ENCODE measurements at regions not wholly inside any gene's neighbourhood (a gene's known extent, or its start where the extent isn't known, plus 50 kb on each side); places are given as distances from the start of the nearest gene placed in this dataset.
"Not testable (repeated sequence)": the region's sequence is repeated elsewhere in the genome, so short reads cannot be mapped to it uniquely, and the experiment has no call there.

DNA sequence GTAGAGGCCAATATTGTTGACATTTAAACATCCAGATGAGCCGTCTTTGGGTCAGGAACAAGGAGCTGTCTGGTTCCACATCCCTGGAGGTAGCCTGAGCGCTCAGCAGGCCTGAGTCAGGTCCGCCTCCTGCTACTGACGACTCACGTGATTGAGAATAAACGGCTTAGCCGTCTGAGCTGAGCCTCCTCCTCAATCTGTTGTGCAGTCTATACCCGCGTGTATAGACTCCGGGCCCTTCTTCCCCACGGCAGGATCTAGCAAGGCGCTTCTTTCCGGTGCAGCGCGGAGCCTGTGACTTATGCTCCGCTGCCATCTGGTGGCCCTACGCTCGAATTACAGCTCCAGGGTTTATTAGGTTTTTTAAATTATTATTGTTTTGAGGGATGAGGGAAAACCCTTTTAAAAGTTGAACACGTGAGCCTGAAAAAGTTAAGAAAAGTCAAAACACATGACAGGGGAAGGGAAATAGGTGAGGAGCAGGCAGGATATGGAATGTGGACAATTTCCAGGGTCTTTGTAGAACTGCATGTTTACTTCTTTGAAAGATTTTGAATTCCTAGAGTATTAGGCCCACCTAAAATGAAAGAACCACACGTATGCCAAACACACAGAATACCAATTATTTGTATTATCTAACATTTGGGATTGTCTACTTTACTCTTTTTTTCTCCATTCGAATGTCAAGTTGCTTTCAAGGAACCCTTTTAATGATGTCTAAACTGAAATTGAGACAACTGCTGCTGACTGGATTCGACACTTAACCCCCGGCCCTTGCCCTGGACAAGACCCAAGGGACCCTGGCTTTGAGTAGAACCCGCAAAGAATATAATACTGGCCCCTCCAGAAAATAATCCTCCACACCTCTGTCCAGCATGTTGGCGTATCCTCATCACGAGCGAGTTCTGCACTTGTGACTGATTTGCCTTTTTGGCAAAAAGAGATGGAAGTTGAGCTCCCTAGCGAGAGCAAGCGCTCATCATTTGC is 112.4 kb upstream of the ZNF236 start:
- no peak for TF ChIP-seq ZNF274 (IDR thresholded peaks at IDR 0.05; ENCODE audit: low read depth, low read length)
- no peak overlapping the region for H3K4me3 ChIP-seq (ENCODE audit: low read length)

DNA sequence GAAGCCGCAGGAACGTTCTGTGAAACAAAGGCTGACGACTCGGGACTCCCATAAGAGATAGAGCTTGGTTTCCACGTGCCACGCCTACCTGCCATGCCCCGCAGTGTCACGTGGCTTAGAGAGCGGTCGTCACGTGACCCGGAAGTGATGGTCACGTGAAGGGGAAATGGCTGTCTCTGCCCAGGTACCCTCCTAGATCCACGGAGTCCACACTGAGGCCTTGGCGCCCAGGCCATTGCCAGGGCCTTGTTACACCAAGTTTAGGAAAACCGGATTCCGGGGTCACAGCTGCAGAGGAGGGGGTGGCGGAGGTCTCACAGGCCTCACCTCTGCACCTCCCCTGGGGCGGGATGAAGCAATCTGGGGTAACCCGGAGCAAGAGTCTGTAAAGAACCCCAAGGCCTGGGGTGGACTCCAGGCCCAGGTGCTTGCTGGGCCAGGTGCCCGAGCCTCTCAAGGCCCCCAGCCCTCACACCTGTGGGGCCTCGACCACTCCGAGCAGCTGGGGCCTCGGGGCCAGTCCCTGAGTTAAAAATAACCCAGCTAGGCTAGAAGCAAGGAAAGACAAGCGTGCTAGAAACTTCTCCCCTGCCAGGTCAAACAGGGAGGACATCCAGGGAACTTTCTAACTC is 113.5 kb upstream of the ZNF236 start:
- TF ChIP-seq ZNF274 (IDR thresholded peaks at IDR 0.05; ENCODE audit: low read depth, low read length), result no peak
- no peak overlapping the region for H3K4me3 ChIP-seq (ENCODE audit: low read length)

DNA sequence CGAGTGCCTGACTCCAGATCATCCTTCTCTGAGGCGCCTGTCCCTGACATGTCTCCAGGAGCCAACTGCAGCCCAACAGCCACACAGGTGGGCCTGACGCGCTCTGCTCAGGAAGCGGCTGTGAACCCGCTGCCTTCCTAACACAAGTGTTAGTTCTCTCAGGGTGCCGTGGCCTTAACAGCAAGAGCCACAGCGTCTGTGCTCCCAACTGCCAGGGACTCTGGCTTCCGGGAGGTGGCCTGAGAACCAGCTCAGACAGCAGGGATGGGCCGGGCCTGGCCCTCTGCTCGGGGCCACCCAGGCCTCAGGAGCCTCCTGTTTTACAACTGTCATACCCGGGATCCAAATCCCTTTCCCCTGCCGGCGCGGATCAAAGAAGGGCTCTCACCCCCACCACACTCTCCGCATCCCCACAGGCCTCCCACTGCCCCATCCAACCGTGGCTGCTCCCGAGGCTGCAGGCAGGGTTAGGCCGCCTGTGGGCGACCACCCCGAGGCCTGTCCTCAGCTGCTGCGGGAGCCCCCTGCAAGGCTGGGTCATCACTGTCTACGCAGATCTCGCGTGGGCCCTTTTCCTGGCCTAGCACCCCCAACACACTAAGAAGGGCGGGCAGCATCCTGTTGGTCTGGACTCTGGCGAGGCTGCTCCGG is 114.2 kb upstream of the ZNF236 start:
- TF ChIP-seq ZNF274 (IDR thresholded peaks at IDR 0.05; ENCODE audit: low read depth, low read length), result no peak
- no peak overlapping the region for H3K4me3 ChIP-seq (ENCODE audit: low read length)

DNA sequence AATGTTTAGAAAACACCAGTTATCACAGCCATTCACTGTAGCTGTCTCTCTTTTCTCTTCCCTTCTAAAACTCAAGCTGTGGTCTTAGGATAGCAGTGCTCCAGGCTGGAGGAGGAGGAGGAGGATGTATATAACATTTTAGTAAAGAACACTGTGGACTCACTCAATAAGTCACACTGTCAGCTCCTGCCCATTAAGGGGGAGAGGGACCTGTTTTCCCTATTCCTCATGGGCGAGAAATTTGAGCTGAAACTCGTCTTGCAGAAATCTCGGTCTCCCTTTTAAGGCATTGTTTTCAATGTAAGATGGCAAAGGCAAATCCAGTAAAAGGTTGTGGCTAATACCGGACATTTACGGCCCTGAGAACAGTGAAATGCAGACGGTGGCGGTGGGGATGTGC is 114.8 kb upstream of the ZNF236 start:
- no peak for TF ChIP-seq ZNF274 (IDR thresholded peaks at IDR 0.05; ENCODE audit: low read depth, low read length)

DNA sequence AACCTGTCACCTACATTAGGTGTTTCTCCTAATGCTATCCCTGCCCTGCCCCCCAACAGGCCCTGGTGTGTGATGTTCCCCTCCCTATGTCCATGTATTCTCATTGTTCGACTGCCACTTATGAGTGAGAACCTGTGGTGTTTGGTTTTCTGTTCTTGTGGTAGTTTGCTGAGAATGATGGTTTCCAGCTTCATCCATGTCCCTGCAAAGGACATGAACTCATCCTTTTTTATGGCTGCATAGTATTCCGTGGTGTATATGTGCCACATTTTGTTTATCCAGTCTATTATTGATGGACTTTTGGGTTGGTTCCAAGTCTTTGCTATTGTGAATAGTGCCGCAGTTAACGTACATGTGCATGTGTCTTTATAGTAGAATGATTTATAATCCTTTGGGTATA is 117.8 kb upstream of the ZNF236 start:
- H3K4me3 ChIP-seq (ENCODE audit: low read length), result not testable (repeated sequence)

More for the DNA sequence above, 114.8 kb upstream of the ZNF236 start:
- no peak overlapping the region for H3K4me3 ChIP-seq (ENCODE audit: low read length)

DNA sequence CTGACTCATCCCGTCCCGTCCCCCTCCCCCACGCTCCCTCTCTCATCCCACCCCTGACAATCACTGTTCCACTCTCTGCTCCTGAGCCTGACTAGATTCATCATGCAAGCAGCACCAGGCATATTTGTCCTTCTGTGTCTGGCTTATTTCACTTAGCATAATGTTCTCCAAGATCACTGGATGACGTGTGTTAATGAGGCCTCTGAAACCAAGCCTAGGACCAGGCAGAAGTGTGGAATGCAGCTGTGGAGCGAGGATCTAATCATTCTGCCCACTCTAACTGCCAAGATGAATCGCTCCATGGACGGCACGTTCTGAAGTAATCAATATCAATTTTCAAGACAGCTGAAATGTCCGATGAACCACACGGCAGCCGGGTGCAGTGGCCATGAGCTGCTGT is 122.4 kb upstream of the ZNF236 start:
- no peak for TF ChIP-seq ZNF274 (IDR thresholded peaks at IDR 0.05; ENCODE audit: low read depth, low read length)
- no peak overlapping the region for H3K4me3 ChIP-seq (ENCODE audit: low read length)

DNA sequence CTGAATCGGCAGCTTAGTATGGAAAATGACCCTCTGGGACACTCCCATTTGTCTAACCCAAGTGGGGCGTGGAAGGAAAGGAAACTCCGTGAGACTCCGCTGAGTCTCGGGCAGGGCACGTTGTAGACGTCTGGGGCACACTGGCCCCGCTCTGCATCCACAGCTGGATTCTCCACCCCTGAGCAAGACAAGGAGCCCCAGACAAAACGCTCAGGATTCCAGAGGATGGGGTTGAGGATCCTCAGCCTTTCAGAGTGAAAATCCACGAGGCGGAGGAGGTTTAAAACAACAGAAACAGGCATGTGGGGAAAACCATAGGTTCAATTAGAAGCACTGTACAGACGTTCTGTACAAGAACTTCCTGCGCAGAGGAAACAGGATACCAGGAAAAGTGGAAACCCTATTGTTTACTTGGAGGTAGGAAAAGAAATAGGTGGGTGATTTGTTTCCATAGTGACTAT is 124.9 kb upstream of the ZNF236 start:
- H3K4me3 ChIP-seq (ENCODE audit: low read length), result no peak overlapping the region
- no peak for TF ChIP-seq ZNF274 (IDR thresholded peaks at IDR 0.05; ENCODE audit: low read depth, low read length)

DNA sequence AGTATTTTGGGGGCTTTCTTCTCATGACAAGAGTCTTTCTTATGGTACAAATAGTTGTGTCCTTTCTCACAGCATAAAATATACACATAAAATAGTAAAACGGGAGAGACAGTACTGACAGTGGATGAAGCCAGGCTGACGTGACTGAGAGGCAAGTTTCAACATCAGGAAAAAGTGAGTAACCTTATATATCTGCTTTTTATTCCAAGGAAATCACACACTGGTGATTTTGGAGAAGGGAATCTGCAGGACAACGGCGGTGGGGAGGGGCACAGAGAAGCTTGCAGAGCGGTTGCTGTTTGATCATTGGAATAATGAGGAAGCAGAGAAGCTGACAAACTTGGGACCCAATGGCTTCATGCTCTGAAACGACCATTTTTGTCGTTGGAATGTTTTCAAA is 130.6 kb upstream of the ZNF236 start:
- no peak for TF ChIP-seq ZNF274 (IDR thresholded peaks at IDR 0.05; ENCODE audit: low read depth, low read length)
- no peak overlapping the region for H3K4me3 ChIP-seq (ENCODE audit: low read length)

DNA sequence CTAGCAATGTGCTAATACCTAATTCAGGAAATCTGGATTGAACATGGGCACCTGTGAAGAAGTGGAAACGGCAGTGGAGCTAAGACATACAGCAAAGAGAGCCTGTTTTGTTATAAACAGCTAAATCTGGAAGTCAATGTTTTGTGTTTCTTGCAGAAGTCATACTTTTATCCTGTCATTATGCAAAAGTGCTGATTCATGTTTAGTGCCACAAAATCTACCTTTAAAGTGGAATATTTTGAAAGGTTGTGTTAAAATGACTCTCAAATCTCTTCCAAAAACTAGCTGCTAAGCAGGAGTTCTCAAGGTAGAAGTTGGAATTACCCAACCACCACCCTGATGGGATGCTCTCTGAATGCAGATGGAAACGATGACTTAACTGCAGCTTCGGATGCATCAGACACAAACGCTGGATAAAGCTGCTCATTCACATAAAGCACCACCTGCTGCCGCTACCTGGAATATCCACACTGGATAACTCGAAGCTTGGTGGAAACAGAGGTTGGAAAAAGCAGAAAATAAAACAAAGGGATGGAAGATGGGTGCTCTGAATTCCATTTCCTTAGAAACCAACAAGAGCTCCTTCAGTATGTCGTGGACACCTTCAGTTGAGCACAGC is 132.6 kb upstream of the ZNF236 start:
- TF ChIP-seq ZNF274 (IDR thresholded peaks at IDR 0.05; ENCODE audit: low read depth, low read length), result no peak
- no peak overlapping the region for H3K4me3 ChIP-seq (ENCODE audit: low read length)

DNA sequence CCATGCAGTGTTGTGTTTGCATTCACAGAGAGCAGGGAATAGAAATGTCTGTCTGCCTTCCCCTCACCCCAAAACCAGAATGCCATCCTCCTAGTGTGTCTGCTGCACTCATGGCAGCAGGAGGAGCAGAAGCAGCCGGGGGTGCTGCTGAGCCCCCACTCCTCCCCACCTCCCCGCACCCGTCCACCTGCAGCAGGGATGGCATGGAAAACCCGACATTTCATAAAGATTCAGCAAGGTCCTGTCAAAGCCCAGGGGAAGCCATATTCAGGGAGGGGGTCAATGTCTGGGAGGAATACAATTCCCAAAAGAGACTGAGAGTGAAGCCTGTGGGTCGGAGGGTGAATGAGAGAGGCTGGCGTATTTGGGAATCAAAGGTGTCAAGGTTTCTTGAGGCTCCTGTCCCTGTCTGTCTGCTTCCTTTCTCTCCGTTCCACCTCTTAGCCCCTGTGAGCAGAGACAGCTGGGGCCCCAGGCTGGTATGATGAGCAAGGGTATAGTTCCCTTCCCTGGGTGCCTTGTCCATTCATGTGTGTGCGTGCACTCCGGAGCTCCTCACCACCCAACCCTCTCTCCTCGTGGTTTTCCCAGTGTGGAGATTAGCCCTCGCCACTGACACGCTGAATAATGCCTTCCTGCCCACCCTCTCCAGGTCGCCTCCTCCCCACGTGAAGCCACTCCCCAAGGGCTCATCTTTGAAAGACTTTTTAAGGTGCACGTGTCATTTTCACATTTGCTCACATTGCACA is 133.5 kb upstream of the ZNF236 start:
- H3K4me3 ChIP-seq (ENCODE audit: low read length), result no peak overlapping the region
- no peak for TF ChIP-seq ZNF274 (IDR thresholded peaks at IDR 0.05; ENCODE audit: low read depth, low read length)

DNA sequence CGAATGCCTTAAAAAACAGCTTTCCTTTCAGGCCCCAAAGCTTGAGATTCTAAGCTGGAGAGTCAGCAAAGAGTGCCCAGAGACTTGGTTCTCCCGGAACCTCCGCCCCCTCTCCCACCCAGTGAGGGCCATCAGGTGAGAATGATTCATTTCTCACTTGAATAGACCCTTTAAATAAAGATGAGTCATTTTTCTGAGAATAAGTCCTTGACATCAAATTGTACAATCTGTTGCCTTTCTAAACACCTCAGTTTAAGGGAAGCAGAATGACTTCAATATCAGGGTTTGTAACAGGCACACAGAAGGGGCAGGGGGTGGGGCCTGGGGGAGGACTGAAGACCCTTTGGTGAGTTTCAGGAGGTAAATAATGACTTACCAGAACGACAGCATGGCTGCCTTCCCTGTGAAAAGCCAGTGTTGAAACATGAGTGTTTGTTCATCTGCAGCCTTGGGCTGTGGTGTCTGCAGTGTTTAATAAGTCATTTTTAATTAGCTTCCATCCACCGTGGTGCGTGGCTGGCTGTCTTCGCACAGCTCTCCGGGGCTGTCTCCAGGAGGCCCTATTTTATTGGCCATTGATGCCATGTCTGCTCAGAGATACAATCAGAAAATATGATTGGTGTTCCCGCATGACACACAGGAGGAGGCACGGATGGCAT is 134.9 kb upstream of the ZNF236 start:
- TF ChIP-seq ZNF274 (IDR thresholded peaks at IDR 0.05; ENCODE audit: low read depth, low read length), result no peak
- H3K4me3 ChIP-seq (ENCODE audit: low read length), result no peak overlapping the region

DNA sequence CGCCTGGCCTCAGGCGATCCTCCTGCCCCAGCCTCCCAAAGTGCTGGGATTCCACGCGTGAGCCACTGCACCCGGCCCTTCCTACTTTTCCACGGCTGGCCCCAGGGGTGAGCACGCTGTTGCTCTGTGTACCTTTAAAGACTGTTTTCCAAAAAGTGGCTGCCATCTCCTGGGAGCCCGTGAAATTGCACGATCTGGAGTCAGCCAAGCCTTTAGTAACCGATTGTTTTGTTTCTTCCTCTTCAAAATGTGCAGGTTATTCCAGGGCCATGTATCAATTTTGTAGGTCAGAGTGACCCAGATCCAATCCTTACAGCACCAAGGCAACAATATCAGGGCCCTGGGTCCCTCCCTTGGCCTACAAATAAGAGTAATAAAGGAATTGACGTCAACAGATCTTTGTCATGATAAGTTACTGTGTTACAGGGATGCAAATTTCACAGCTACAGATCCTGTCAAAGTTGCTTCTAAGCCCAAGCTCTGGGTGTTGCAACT is 135.6 kb upstream of the ZNF236 start:
- H3K4me3 ChIP-seq (ENCODE audit: low read length), result no peak overlapping the region
- TF ChIP-seq ZNF274 (IDR thresholded peaks at IDR 0.05; ENCODE audit: low read depth, low read length), result no peak

DNA sequence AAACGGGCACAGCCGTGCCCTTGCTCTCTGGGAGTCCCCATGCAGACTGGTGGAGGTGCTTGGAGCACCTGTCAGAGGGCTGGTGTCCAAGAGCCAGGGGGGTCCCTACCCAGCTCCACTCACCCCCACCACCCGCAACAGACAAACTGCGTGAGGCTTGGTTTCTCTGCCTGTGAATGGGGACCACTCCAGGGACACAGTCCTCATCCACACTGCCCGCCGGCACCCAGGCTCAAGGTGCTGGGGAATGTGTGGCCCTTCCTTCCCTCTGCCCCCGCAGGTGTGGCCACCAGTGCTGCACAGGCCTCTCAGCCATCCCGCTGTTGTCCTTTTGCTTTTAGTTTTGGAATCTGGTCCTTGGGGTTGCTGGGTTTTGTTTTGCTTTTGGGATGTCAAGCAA is 136.5 kb upstream of the ZNF236 start:
- H3K4me3 ChIP-seq (ENCODE audit: low read length), result no peak overlapping the region
- TF ChIP-seq ZNF274 (IDR thresholded peaks at IDR 0.05; ENCODE audit: low read depth, low read length), result no peak
